ENCODE measurements at regions not wholly inside any gene's neighbourhood (a gene's known extent, or its start where the extent isn't known, plus 50 kb on each side); places are given as distances from the start of the nearest gene placed in this dataset.

DNA sequence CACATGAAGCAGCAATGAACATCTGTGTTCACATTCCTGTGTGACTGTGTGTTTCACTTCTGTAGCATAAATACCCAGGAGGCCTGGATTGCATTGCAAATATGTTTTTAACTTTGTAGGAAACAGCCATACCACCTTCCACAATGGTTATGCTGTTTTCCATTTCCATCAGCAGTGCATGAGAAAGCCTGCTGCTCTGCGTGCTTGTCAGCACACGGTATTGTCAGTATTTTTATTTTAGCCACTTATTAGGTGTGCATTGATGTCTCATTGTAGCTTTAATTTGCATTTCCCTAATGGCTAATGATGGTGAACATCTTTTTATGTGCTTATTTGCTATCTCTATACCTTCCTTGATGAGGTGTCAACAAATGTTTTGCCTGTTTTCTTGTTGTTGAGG is 355.9 kb downstream of the TRIML1 start:
- intact Hi-C loops (cut with DNase I; ENCODE audit: low total_unique reads): no loop called here
- Histone ChIP-seq H3K27ac (no peak overlapping the region), H3K27me3 (replicated peaks in 1 of 7) (no peaks in the 10 kb centered on the region), H3K4me3 (no peak overlapping the region), H3K36me3 (no peaks in the 10 kb centered on the region), H3K9me3 (peaks cover 0 to 41% (median 23%) of the 10 kb centered on the region in 8 donors), H3K4me1 (no peaks in the 10 kb centered on the region)
- TF ChIP-seq POLR2A (IDR thresholded peaks at IDR 0.05): no peak
- TF ChIP-seq, protein P1, sequence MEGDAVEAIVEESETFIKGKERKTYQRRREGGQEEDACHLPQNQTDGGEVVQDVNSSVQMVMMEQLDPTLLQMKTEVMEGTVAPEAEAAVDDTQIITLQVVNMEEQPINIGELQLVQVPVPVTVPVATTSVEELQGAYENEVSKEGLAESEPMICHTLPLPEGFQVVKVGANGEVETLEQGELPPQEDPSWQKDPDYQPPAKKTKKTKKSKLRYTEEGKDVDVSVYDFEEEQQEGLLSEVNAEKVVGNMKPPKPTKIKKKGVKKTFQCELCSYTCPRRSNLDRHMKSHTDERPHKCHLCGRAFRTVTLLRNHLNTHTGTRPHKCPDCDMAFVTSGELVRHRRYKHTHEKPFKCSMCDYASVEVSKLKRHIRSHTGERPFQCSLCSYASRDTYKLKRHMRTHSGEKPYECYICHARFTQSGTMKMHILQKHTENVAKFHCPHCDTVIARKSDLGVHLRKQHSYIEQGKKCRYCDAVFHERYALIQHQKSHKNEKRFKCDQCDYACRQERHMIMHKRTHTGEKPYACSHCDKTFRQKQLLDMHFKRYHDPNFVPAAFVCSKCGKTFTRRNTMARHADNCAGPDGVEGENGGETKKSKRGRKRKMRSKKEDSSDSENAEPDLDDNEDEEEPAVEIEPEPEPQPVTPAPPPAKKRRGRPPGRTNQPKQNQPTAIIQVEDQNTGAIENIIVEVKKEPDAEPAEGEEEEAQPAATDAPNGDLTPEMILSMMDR (IDR thresholded peaks at IDR 0.05 in 8 of 11, conservative IDR thresholded peaks at IDR 0.05 in 3 of 11): no peak
- no peak for TF ChIP-seq POLR2AphosphoS5 (IDR thresholded peaks at IDR 0.05)
- 63 to 97% (median 77%) methylated on average over 2 of the region's 2 CpGs for WGBS, 5 donors
- no peak for DNase-seq

DNA sequence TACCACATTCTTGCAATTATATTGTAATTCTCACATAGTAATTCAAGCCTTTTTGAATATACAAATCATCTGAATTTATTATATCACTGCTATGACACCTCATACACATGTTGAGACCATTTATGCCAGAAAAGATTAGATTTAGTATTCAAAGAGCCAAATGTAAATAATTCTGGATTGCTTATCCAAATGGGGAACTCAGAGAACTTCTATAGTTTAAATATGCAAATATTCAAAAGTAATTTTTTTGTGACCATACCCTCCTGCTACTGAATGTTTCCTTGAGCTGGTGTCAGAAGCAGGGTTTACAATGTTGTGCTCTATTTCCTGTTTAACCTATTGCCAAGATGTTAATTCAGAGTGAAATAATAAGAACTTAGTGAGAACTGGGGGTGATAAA is 372.2 kb downstream of the TRIML1 start:
- Histone ChIP-seq H3K4me3 (no peak overlapping the region), H3K27ac (no peak overlapping the region), H3K4me1 (no peaks in the 10 kb centered on the region), H3K36me3 (no peaks in the 10 kb centered on the region), H3K9me3 (peaks cover 0 to 32% (median 4%) of the 10 kb centered on the region in 8 donors), H3K27me3 (replicated peaks in 1 of 7) (no peaks in the 10 kb centered on the region)
- no peak for TF ChIP-seq POLR2AphosphoS5 (IDR thresholded peaks at IDR 0.05)
- TF ChIP-seq, protein P1 (IDR thresholded peaks at IDR 0.05 in 8 of 11, conservative IDR thresholded peaks at IDR 0.05 in 3 of 11): no peak
- intact Hi-C loops (cut with DNase I; ENCODE audit: low total_unique reads): no loop called here
- DNase-seq: no peak

DNA sequence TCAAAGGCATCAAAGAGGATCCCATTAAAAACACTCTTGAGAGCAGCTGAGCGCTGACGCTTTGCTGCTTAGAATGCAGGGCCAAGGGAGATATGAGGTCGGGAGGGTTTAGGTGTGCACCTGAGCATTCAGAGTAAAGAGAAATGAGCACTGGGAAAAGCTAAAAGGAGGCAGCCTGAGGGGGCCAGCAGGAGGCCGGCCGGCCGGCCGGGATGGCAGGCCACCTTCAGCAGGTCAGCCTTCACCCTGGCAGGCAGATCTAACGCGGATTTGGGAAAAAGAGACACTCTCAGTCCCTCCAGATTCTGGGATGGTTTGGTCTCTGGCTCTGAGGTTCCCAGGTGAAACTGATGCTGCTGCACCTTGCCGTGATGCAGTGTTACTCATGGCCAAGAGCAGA is 393.5 kb downstream of the TRIML1 start:
- intact Hi-C loops (cut with DNase I; ENCODE audit: low total_unique reads): no loop called here
- Histone ChIP-seq H3K27ac (no peak overlapping the region), H3K36me3 (no peaks in the 10 kb centered on the region), H3K9me3 (peaks cover 0 to 20% (median 7%) of the 10 kb centered on the region in 8 donors), H3K4me1 (no peaks in the 10 kb centered on the region), H3K4me3 (no peak overlapping the region), H3K27me3 (replicated peaks in 1 of 7) (no peaks in the 10 kb centered on the region)
- no peak for DNase-seq
- WGBS, 5 donors: 76 to 80% (median 79%) methylated on average over 10 of the region's 10 CpGs
- TF ChIP-seq, protein P1 (IDR thresholded peaks at IDR 0.05 in 8 of 11, conservative IDR thresholded peaks at IDR 0.05 in 3 of 11): no peak
- TF ChIP-seq POLR2AphosphoS5 (IDR thresholded peaks at IDR 0.05): no peak
- no peak for TF ChIP-seq POLR2A (IDR thresholded peaks at IDR 0.05)

DNA sequence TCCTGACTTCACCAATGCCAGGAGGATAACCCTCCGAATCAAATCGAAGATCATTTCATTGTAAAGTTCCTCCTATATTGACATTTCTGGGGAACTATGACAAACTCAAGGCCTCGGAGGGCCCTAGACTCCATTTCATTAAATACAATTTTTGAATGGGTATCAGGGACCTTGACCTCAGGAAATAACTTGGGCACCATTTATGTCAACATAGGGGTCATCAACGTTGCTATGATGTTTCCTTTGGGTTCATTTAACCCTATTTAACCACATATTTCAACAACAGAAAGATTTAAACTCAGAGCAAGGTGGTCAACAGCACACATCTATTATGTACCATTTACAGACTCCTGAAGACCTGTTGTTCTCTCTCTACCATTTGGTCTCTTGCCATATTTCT is 395.1 kb downstream of the TRIML1 start:
- Histone ChIP-seq H3K9me3 (peaks cover 0 to 34% (median 21%) of the 10 kb centered on the region in 8 donors), H3K36me3 (no peaks in the 10 kb centered on the region), H3K4me1 (no peaks in the 10 kb centered on the region), H3K27ac (no peak overlapping the region), H3K27me3 (replicated peaks in 1 of 7) (no peaks in the 10 kb centered on the region), H3K4me3 (no peak overlapping the region)
- no peak for TF ChIP-seq POLR2AphosphoS5 (IDR thresholded peaks at IDR 0.05)
- no peak for TF ChIP-seq POLR2A (IDR thresholded peaks at IDR 0.05)
- TF ChIP-seq, protein P1 (IDR thresholded peaks at IDR 0.05 in 8 of 11, conservative IDR thresholded peaks at IDR 0.05 in 3 of 11): no peak
- DNase-seq: no peak
- 63 to 72% (median 67%) methylated on average over 4 of the region's 4 CpGs for WGBS, 5 donors
- intact Hi-C loops (cut with DNase I; ENCODE audit: low total_unique reads): no loop called here

Measured in spleen (tissue), 11 donors.